SK-N-SH (cell line): ENCODE measurements at regions not wholly inside any gene's neighbourhood (a gene's known extent, or its start where the extent isn't known, plus 50 kb on each side); places are given as distances from the start of the nearest gene placed in this dataset.

Source experiments
- CTCF ChIP-seq: fragments of 200-600 bp; sonication (generic); IDR thresholded peaks from 2 replicates; pipeline ENCODE4 v1.6.1; 2017; ENCODE audit warnings: antibody characterized with exemption, mild to moderate bottlenecking, moderate library complexity
- ELF1 ChIP-seq: IDR thresholded peaks from 2 replicates; pipeline ENCODE4 v1.4.0; 2012
- GATA2 ChIP-seq: sonication (generic); formaldehyde crosslinking; IDR thresholded peaks from 2 replicates; pipeline ENCODE4 v1.5.0; 2020; ENCODE audit warnings: mild to moderate bottlenecking, missing genetic modification reagents
- MAX ChIP-seq: IDR thresholded peaks from 2 replicates; pipeline ENCODE4 v1.4.0; 2012; ENCODE audit warnings: low read depth
- NFIC ChIP-seq: IDR thresholded peaks from 2 replicates; pipeline ENCODE4 v1.4.0; 2012; ENCODE audit warnings: borderline replicate concordance
- POLR2AphosphoS5 ChIP-seq: IDR thresholded peaks from 2 replicates; pipeline ENCODE4 v1.6.1; 2012; ENCODE audit warnings: low read depth, low read length
- RAD21 ChIP-seq: IDR thresholded peaks from 2 replicates; pipeline ENCODE4 v1.6.1; 2012; ENCODE audit warnings: mild to moderate bottlenecking, low read length
- SMC3 ChIP-seq: IDR thresholded peaks from 2 replicates; pipeline ENCODE4 v1.6.1; 2012; ENCODE audit warnings: low read depth, low read length, improper control_type of control experiment
- YY1 ChIP-seq: IDR thresholded peaks from 2 replicates; pipeline ENCODE4 v1.4.0; 2012; ENCODE audit warnings: low read depth, mild to moderate bottlenecking

GRCh38 chr1:58854576-58854975 is 70.7 kb upstream of the JUN start:
- TF ChIP-seq CTCF (no peak), SMC3 (no peak), POLR2AphosphoS5 (no peak), NFIC (no peak), YY1 (no peak), RAD21 (no peak), GATA2 (CRISPR knock-in tag) (no peak), MAX (no peak), ELF1 (no peak)
